CD8-positive, alpha-beta memory T cell (primary cell): ENCODE measurements at regions not wholly inside any gene's neighbourhood (a gene's known extent, or its start where the extent isn't known, plus 50 kb on each side); places are given as distances from the start of the nearest gene placed in this dataset.
"Not testable (repeated sequence)": the region's sequence is repeated elsewhere in the genome, so short reads cannot be mapped to it uniquely, and the experiment has no call there.

Source experiments
- CTCF ChIA-PET: fragments of 350-600 bp; sonication (Branson Sonifier 250); formaldehyde crosslinking; loops from one replicate; lab custom pipeline; 2021; ENCODE audit warnings: antibody characterized with exemption; lab: Charles Lee
- POLR2A ChIA-PET: fragments of 350-600 bp; sonication (Branson Sonifier 250); formaldehyde crosslinking; loops from one replicate; lab custom pipeline; 2021; ENCODE audit warnings: antibody characterized with exemption; lab: Charles Lee
- DNase-seq, 5 donors: peaks; one replicate each; pipeline versions ENCODE4 v3.0.0 to v3.0.0-alpha.2; 2020 to 2022; ENCODE audit warnings: mixed read lengths in 1 of 5
- H3K27ac ChIP-seq: one replicate; pipeline ENCODE4 v1.7.0; 2013; ENCODE audit warnings: low read depth, mild to moderate bottlenecking, low read length, moderate library complexity
- H3K27me3 ChIP-seq: 2 replicates; pipeline ENCODE4 v1.7.0; 2013; ENCODE audit warnings: low read length, mild to moderate bottlenecking; ENCODE audit not compliant: insufficient read depth, poor library complexity, severe bottlenecking
- H3K36me3 ChIP-seq: 2 replicates; pipeline ENCODE4 v1.7.0; 2013; ENCODE audit warnings: mild to moderate bottlenecking, low read length, moderate library complexity; ENCODE audit not compliant: insufficient read depth
- H3K4me1 ChIP-seq: 2 replicates; pipeline ENCODE4 v1.7.0; 2013; ENCODE audit warnings: mild to moderate bottlenecking, low read length, moderate library complexity; ENCODE audit not compliant: insufficient read depth
- H3K4me3 ChIP-seq: 2 replicates; pipeline ENCODE4 v1.7.0; 2013; ENCODE audit warnings: mild to moderate bottlenecking, low read length
- H3K9me3 ChIP-seq: 2 replicates; pipeline ENCODE4 v1.7.0; 2013; ENCODE audit warnings: mild to moderate bottlenecking, low read length
- H3K27ac Mint-ChIP-seq, 8 donors: one replicate each; pipeline ENCODE4 v1.8.0; 2020 to 2021; ENCODE audit warnings: mixed read lengths in 8 of 8, mild to moderate bottlenecking in 6 of 8, inconsistent platforms in 3 of 8, moderate library complexity in 3 of 8
- H3K27me3 Mint-ChIP-seq, 2 donors: one replicate each; pipeline ENCODE4 v1.8.0; 2020 to 2021; ENCODE audit warnings: mixed read lengths in 2 of 2, mild to moderate bottlenecking in 1 of 2, moderate library complexity in 1 of 2
- H3K36me3 Mint-ChIP-seq, 3 donors: one replicate each; pipeline ENCODE4 v1.8.0; 2020 to 2021; ENCODE audit warnings: mixed read lengths in 3 of 3, inconsistent platforms in 1 of 3, mild to moderate bottlenecking in 1 of 3
- H3K4me1 Mint-ChIP-seq, 3 donors: one replicate each; pipeline ENCODE4 v1.8.0; 2020 to 2021; ENCODE audit warnings: mixed read lengths in 3 of 3, inconsistent platforms in 1 of 3, mild to moderate bottlenecking in 1 of 3
- H3K4me3 Mint-ChIP-seq, 7 donors: one replicate each; pipeline ENCODE4 v1.8.0; 2020 to 2021; ENCODE audit warnings: mixed read lengths in 7 of 7, mild to moderate bottlenecking in 6 of 7, moderate library complexity in 4 of 7, inconsistent platforms in 2 of 7
- H3K9me3 Mint-ChIP-seq, 5 donors: one replicate each; pipeline ENCODE4 v1.8.0; 2020 to 2022; ENCODE audit warnings: mixed read lengths in 5 of 5, mild to moderate bottlenecking in 3 of 5, moderate library complexity in 2 of 5, inconsistent platforms in 1 of 5

DNA sequence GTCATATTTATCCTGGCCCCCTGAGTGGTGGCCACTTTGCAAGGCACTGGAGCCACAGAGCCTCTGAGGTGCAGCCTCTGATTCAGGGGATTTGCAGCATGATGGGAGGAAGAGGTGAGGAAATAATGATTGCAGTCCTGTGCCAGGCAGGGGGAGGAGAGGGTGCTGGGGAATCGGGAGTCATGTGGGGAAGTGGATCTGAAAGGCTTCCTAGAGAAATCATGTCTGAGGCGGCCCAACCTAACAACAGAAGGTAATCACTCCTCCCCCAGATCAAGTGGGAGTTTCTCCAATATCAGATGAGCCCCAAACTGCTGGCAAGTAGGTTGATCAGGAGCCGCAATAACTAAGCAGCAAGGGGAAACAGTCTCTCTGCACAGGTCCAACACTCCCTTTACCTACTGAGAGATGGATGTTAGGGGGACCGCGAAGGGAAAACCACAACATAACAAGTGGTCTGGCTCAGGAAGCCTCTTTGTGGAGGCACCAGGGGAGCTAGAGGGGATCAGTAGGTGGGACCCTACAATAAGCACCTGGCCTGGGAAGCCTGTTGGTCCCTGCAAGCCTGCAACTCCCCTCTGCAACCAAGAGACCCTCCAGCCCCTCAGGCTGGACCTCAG lies 71.8 kb upstream of the NPAS2 start:
- Histone ChIP-seq H3K27ac (no peak overlapping the region), H3K27me3 (no peaks in the 10 kb centered on the region), H3K36me3 (no peaks in the 10 kb centered on the region), H3K9me3 (no peaks in the 10 kb centered on the region), H3K4me3 (no peak overlapping the region), H3K4me1 (no peaks in the 10 kb centered on the region)
- Mint-ChIP-seq H3K4me3 (no peak overlapping the region), H3K4me1 (peaks cover 6 to 14% (median 8%) of the 10 kb centered on the region in 3 donors), H3K27ac (peak overlapping the region in 1 of 8 donors; percentile 17), H3K9me3 (peaks cover 0 to 6% (median 0%) of the 10 kb centered on the region in 5 donors), H3K27me3 (peaks cover 12 to 48% of the 10 kb centered on the region in 2 donors), H3K36me3 (no peaks in the 10 kb centered on the region)
- no peak for DNase-seq
- CTCF ChIA-PET, result no interaction called here
- POLR2A ChIA-PET, result no interaction called here

DNA sequence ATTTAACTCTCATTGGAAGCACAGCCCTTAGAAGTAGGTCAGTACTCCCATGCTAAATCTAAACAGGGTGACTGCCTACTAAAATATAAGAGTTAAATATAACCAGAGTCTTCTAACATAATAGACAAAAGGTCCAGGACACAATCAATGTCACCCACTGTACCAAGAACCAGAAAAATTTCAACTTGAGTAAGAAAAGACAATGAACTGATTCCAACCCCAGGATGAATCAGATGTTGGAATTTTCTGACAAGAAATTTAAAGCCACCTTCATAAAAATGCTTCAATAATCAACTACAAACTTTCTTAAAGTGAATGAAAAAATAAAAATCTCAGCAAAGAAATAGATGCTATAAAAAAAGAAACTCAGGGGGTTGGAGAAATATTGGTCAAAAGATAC lies 71.3 kb upstream of the NPAS2 start:
- no peak for DNase-seq
- Histone ChIP-seq H3K27ac (no peak overlapping the region), H3K27me3 (no peaks in the 10 kb centered on the region), H3K4me1 (no peaks in the 10 kb centered on the region), H3K9me3 (no peaks in the 10 kb centered on the region), H3K4me3 (no peak overlapping the region), H3K36me3 (no peaks in the 10 kb centered on the region)
- H3K9me3 Mint-ChIP-seq, result peaks cover 0 to 6% (median 0%) of the 10 kb centered on the region in 5 donors
- ChIA-PET CTCF (no interaction called here), POLR2A (no interaction called here)
- peaks cover 6 to 14% (median 8%) of the 10 kb centered on the region in 3 donors for H3K4me1 Mint-ChIP-seq
- peaks cover 12 to 49% of the 10 kb centered on the region in 2 donors for H3K27me3 Mint-ChIP-seq
- H3K4me3 Mint-ChIP-seq, result no peak overlapping the region
- H3K36me3 Mint-ChIP-seq, result no peaks in the 10 kb centered on the region
- H3K27ac Mint-ChIP-seq, result no peak overlapping the region

DNA sequence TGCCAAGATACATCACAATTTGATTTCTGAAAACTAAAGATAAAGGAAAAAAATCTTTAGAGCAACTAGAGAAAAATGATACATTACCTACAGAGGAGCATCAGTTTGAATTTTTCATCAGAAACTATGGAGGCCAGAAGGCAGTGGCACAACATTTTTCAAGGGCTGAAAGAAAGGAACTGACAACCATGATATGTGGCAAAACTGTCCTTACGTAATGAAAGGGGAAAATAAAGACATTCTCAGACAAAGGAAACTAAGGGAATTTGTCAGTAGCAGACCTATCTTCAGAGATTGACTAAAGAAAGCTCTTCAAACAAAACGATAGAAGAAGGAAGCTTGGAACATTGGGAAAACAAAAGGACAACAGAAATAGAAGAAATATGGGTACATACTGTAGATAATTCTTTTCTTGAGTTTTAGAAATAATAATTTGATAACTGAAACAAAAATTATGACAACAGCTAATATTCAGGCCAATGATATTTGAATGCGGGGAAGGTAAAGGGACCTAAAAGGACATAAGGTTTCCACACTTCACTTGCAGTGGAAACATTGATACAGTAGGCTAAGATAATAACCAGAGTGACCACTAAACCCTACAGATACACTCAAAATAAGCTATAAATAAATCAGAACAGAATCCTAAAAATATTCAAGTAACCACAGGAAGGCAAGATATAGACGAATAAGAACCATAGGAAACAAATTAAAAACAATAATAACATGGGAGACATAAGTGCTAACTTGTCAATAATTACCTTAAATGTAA lies 70.0 kb upstream of the NPAS2 start:
- Histone ChIP-seq H3K4me1 (no peaks in the 10 kb centered on the region), H3K36me3 (no peaks in the 10 kb centered on the region), H3K4me3 (no peak overlapping the region), H3K9me3 (no peaks in the 10 kb centered on the region), H3K27me3 (no peaks in the 10 kb centered on the region), H3K27ac (no peak overlapping the region)
- Mint-ChIP-seq H3K4me3 (no peak overlapping the region), H3K9me3 (peaks cover 0 to 6% (median 0%) of the 10 kb centered on the region in 5 donors), H3K27ac (no peak overlapping the region), H3K4me1 (peaks cover 6 to 14% (median 8%) of the 10 kb centered on the region in 3 donors), H3K27me3 (peaks cover 12 to 45% of the 10 kb centered on the region in 2 donors), H3K36me3 (no peaks in the 10 kb centered on the region)
- POLR2A ChIA-PET, result no interaction called here
- no peak for DNase-seq
- CTCF ChIA-PET, result no interaction called here

DNA sequence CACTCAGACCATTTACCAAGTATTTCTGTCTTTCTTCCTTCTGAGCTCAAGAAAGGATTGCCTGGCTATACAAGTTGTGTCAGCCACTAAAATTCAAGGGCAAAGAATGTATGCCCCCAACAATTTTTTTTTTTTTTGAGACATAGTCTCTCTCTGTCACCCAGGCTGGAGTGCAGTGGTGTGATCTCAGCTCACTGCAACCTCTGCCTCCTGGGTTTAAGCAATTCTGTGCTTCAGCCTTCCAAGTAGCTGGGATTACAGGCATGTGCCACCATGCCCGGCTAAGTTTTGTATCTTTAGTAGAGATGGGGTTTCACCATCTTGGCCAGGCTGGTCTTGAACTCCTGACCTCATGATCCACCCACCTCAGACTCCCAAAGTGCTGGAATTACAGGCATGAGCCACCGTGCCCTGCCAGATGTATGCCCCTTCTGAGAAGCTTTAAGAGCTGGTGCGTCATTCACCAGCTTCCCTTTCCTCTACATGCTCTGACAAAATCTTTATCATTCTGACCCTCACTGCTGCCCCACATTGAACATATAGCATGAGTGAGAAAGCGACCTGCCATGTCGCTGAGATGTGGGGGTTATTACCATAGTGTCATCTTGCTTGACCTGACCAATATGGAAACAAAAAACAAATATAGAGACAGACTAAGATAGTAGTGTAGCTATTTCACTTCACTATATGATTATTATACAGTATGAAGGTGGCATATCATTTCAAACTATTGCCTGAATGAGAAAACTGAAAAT lies 67.9 kb upstream of the NPAS2 start:
- H3K27ac ChIP-seq, H3K27ac Mint-ChIP-seq, H3K4me3 ChIP-seq, H3K9me3 Mint-ChIP-seq, H3K27me3 ChIP-seq, H3K4me3 Mint-ChIP-seq, H3K36me3 Mint-ChIP-seq, POLR2A ChIA-PET, CTCF ChIA-PET, H3K36me3 ChIP-seq, H3K4me1 ChIP-seq, DNase-seq, H3K9me3 ChIP-seq: not testable (repeated sequence)
- peaks cover 10 to 46% of the 10 kb centered on the region in 2 donors for H3K27me3 Mint-ChIP-seq
- H3K4me1 Mint-ChIP-seq, result peaks cover 6 to 14% (median 8%) of the 10 kb centered on the region in 3 donors

- Mint-ChIP-seq H3K27me3 (peaks cover 10 to 44% of the 10 kb centered on the region in 2 donors), H3K9me3 (peaks cover 0 to 6% (median 0%) of the 10 kb centered on the region in 5 donors), H3K4me1 (peaks cover 5 to 9% (median 6%) of the 10 kb centered on the region in 3 donors), H3K4me3 (no peak overlapping the region), H3K36me3 (peaks cover 0 to 3% (median 0%) of the 10 kb centered on the region in 3 donors), H3K27ac (no peak overlapping the region)
- no peak for DNase-seq
- Histone ChIP-seq H3K4me3 (no peak overlapping the region), H3K9me3 (no peaks in the 10 kb centered on the region), H3K36me3 (no peaks in the 10 kb centered on the region), H3K4me1 (no peaks in the 10 kb centered on the region), H3K27me3 (no peaks in the 10 kb centered on the region), H3K27ac (no peak overlapping the region)
- POLR2A ChIA-PET, result no interaction called here
- CTCF ChIA-PET, result no interaction called here
Observed at GRCh38 chr2:100752628-100753333, 67.2 kb upstream of the NPAS2 start.

DNA sequence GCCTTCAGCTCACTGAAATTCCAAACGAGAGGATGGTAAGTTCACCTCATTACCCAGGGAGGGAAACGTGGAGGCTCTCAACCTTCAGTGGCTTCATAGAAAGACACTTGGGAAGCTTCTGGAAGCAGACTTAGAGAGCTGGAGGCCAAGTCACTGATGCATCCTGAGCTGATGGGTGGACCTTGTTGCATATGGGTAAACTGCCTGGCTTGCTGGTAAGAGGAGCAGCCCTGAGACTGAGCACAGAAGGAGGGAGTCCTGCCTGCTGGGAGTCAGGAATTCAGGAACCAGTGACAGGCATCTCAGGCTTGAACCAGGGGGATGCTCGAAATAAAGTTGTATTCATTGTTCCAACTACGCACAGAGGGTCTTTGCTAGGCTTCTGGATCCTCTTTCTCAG lies 66.5 kb upstream of the NPAS2 start:
- H3K27ac Mint-ChIP-seq, result no peak overlapping the region
- ChIA-PET CTCF (no interaction called here), POLR2A (no interaction called here)
- H3K4me3 Mint-ChIP-seq, result no peak overlapping the region
- no peak for DNase-seq
- Histone ChIP-seq H3K36me3 (no peaks in the 10 kb centered on the region), H3K9me3 (no peaks in the 10 kb centered on the region), H3K4me3 (no peak overlapping the region), H3K27me3 (no peaks in the 10 kb centered on the region), H3K4me1 (no peaks in the 10 kb centered on the region), H3K27ac (no peak overlapping the region)
- H3K27me3 Mint-ChIP-seq, result peaks cover 10 to 45% of the 10 kb centered on the region in 2 donors
- H3K4me1 Mint-ChIP-seq, result peaks cover 0 to 2% (median 0%) of the 10 kb centered on the region in 3 donors
- H3K36me3 Mint-ChIP-seq, result peaks cover 0 to 3% (median 0%) of the 10 kb centered on the region in 3 donors
- H3K9me3 Mint-ChIP-seq, result peaks cover 0 to 6% (median 0%) of the 10 kb centered on the region in 5 donors

GRCh38 chr2:100753881-100754280 lies 66.1 kb upstream of the NPAS2 start:
- DNase-seq, result no peak
- Mint-ChIP-seq H3K9me3 (peaks cover 0 to 6% (median 0%) of the 10 kb centered on the region in 5 donors), H3K27ac (no peak overlapping the region), H3K4me1 (peaks cover 0 to under 1% (median 0%) of the 10 kb centered on the region in 3 donors), H3K27me3 (peaks cover 10 to 48% of the 10 kb centered on the region in 2 donors), H3K4me3 (no peak overlapping the region), H3K36me3 (peaks cover 0 to 3% (median 0%) of the 10 kb centered on the region in 3 donors)
- CTCF ChIA-PET, result no interaction called here
- H3K27me3 ChIP-seq, result no peaks in the 10 kb centered on the region
- POLR2A ChIA-PET, result no interaction called here
- no peaks in the 10 kb centered on the region for H3K4me1 ChIP-seq
- H3K4me3 ChIP-seq, result no peak overlapping the region
- H3K9me3 ChIP-seq, result no peaks in the 10 kb centered on the region
- H3K36me3 ChIP-seq, result no peaks in the 10 kb centered on the region
- H3K27ac ChIP-seq, result no peak overlapping the region
